HG03196 (cell line): ENCODE measurements at regions not wholly inside any gene's neighbourhood (a gene's known extent, or its start where the extent isn't known, plus 50 kb on each side); places are given as distances from the start of the nearest gene placed in this dataset.

Experiments
- ATAC-seq: cut with Tn5 transposase; IDR thresholded peaks from one replicate; pipeline ENCODE4 v1.9.1; 2021; ENCODE audit not compliant: unreplicated experiment

- no peak for ATAC-seq
Observed at GRCh38 chr12:115859231-115859630, 418.3 kb downstream of the MED13L start.

- no peak for ATAC-seq
Observed at GRCh38 chr12:115857923-115858322, 419.6 kb downstream of the MED13L start.

DNA sequence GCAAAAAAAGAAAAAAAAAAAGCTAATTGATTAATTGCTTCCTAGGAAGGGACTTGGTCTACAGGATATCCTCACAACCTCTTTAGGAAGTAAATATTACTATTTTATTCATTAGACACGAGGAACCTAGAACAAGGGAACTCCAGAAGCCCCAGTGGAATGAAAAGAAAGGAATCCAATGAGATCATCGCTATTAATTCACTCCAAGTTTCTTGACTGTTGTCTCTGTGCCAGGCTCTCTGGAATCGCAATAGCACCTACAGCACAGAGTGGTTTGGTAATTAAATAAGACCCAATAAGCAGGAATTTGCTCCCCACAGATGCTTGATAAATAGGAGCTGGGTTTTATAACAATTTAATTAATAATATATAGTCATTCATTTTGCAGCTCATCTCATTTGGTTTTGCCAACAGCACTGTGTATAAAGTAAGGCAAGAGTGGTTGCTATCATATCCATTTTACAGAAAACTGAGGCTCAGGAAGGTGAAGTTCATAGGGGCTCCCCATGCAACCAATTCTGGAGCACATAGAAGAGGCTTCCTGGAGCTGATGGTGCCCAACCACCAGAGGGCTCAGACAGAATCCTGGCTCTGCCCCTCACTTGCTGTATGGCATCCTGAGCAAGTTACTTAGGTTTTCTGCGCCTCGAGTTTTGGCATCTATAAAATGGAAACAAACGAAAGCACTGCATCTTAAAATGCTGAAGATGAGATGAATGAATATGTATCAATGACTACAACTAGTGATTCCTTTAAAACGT lies 420.2 kb downstream of the MED13L start:
- ATAC-seq = no peak

DNA sequence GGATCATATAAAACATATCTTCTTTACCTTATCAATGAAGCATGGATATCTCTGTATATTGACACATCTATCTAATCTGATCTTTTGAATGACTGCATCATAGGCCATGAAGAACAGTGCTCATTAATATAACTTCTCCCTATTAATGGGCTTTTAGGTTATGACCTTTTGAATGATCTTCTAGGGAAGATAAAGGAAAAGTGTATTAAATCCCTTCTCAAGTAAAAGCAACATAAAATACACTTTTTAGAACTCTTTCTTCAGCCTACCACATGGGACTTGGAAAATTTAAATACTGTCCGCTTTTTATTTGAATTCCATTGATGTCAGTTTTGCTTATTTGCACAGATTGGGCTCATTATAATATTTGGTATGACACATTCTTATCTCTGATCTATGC lies 425.4 kb downstream of the MED13L start:
- no peak for ATAC-seq

GRCh38 chr12:115850957-115851356 lies 426.5 kb downstream of the MED13L start:
- no peak for ATAC-seq

GRCh38 chr12:115849262-115849943 lies 428.1 kb downstream of the MED13L start:
- ATAC-seq = no peak

DNA sequence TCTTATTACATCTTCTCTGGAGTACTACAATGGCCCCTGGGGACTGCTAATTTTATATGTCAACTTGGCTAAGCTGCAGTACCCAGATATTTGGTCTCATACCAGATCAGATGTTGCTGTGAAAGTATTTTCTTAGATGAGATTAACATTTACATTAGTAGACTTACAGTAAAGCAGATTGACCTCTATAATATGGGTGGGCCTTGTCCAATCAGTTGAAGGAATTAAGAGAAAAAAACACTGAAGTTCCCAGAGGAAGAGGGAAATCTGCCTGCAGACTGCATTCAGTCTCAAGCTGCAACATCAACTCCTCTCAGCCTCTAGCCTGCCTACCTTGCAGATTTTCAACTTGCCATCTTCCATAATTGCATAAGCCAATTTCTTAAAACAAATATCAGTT lies 430.1 kb downstream of the MED13L start:
- no peak for ATAC-seq

DNA sequence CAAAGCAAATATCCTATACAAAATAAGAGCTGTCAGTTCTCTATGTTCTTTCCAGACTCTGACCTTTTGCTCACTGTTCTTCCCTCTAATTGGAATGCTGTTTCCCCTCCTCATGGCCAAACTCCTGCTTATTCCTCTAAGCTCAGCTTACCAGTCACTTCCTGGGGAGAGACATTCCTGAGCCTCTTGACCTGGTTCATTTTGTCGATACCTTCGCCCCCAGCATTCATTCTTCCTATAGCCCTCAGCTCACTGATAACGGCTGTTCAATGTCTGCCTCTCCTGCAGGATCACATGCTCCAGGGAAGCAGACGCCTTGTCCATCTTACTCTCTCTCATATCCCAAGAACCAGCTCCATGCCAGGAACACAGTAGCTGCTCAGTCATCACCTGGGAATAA lies 431.0 kb downstream of the MED13L start:
- no peak for ATAC-seq

- no peak for ATAC-seq
Observed at GRCh38 chr12:115840159-115840558, 437.3 kb downstream of the MED13L start.

DNA sequence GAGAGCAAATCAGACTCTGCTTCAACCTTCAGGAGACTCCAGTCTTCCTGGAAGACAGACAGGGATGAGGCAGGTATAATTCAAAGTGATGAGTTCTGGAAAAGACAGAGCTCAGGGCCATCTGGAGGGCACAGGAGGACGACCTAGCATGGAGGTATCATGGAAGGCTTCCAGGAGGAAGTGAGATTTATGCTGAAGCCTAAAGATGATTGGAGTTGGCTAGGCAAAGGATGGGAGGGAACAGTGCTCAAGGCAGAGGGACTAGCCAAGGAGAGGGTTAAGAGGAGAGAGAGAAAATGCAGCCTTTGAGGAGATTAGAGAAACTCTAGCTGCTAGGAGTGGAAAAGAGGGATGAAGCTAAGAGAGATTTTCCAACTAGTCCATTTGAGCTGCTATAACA lies 438.5 kb downstream of the MED13L start:
- ATAC-seq = no peak

- no peak for ATAC-seq
Observed at GRCh38 chr12:115837220-115837619, 440.3 kb downstream of the MED13L start.

DNA sequence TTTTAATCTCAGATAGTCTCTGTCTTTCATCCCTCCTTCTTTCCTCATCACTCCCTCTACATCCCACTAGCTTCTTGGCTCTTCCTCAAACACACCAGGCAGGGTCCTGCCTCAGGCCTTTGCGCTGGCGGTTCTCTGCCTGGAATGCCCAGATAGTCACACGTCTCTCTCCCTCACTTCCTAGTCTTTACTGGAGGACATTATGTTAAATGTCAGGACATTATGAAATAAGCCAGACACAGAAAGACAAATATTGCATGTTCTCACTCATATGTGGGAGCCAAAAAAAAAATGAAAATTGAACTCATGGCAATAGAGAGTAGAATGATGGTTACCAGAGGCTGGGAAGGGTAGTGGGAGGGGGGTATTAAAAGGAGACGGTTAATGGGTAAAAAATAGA lies 442.0 kb downstream of the MED13L start:
- no peak for ATAC-seq

DNA sequence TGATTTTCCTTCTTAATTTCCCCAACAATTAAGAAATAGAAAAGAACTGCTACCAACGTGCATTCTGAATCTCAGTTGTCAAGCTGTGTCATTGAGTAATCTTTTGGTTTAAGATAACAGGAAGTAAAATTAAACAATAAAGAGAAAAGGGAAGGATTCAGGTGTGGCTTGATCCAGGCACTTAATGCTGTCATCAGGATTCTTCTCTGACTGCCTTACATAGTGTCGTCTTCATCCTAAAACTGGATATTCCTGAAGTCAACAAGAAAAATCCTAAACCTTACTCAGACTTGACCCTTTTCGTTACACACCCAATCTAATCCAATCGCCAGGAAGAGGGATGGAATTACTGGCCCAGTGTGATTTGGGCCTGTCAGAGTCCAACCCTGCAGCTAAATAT lies 443.8 kb downstream of the MED13L start:
- no peak for ATAC-seq

GRCh38 chr12:115830633-115831032 lies 446.9 kb downstream of the MED13L start:
- no peak for ATAC-seq

GRCh38 chr12:115830070-115830469 lies 447.4 kb downstream of the MED13L start:
- ATAC-seq = no peak

DNA sequence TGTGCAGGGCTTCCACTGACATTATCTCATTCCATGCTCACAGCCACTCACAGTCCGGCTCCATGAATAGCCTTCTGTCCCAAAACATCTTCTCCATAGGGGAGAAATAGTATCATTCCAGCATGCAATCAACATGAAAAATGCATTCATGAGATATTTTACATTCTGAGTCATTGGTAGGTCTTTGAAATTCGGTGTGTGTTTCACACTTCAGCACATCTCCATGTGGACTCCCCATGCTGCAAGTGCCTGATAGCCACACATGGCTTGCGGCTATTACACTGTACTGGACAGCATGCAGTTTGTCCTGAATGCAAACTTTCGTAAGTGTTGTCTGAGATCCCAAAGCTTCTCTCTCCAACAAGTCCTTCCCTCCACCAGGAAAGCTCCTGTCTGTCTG lies 449.3 kb downstream of the MED13L start:
- ATAC-seq = no peak

- ATAC-seq = no peak
Observed at GRCh38 chr12:115824936-115825602, 452.4 kb downstream of the MED13L start.

GRCh38 chr12:115823635-115824034 lies 453.9 kb downstream of the MED13L start:
- no peak for ATAC-seq

DNA sequence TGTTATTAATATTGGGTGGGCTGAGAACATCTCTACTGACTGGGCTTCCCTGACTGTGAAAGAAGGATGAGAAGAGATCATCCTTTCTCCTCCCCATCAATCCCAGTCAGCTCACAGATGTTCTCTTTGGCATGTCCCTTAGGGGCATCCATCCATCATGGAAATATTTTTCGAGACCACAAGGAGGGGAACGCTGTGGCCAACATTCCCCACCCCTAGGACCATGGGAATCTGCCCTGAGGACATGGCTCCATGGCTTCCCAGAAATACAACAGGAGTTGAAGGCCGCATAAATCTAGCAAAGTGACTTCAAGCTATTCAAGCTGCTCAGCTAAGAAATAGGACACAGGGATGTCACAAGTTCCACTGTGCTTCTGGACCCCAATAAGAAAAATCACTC lies 456.8 kb downstream of the MED13L start:
- no peak for ATAC-seq

GRCh38 chr12:115818973-115819372 lies 458.5 kb downstream of the MED13L start:
- no peak for ATAC-seq

DNA sequence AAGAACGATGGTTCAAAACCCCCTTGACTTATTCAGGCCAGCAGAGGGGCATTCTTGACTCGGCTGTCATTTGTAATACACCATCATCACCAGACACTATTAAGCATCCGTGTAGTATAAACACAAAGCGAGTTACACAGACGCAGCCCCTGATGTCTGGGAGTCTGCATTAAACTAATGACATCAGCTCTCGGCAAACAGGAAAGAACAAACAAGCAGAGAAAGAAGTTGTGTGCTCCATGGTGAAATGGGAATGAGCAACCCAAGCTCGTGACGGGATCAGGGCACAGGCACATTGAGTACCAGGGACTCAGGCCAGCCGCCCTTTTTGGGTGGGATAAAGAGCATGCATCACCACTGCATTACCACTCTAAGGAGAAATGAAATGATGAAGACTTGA lies 460.1 kb downstream of the MED13L start:
- no peak for ATAC-seq

- ATAC-seq = no peak
Observed at GRCh38 chr12:115815924-115816323, 461.6 kb downstream of the MED13L start.
